ENCODE measurements at regions not wholly inside any gene's neighbourhood (a gene's known extent, or its start where the extent isn't known, plus 50 kb on each side); places are given as distances from the start of the nearest gene placed in this dataset.

DNA sequence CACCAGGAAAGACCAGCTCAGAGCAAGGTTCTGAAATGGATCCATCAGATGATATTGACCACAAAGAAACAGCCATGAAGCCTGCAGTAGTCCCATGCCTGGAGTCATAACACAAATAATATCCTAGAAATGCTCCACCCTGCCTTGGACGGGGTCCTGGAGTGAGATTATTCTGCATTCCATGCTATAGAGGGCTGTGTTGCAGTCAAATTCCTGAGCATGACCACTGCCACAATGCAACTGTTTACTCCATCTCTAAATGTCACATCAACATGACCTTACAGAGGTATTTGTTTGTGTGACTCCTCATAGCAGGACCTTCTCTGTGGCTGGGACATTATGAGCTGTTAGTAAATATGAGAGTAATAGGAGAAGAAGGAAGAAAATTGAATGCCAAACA is 257.5 kb upstream of the TCF21 start:
- no peak for DNase-seq (ENCODE audit: low read depth)

DNA sequence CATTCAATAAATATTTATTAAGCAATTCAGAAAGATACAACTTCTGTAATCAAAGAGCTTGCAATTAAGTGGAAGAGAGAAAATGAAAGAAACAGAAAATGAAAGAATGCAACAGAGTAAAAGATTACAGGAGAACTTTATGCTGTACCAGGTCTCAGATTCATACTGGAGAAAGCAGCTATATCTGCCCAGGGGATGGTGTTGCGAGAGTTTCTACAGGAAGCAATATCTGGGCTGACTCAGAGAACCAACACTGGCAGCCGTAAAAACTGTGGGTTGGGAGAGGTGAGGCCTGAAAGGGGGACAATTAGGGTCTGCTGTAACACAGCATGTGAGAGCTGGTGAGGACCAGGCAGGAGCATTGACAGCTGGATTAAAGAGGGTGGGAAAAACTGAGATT is 256.7 kb upstream of the TCF21 start:
- no peak for DNase-seq (ENCODE audit: low read depth)

DNA sequence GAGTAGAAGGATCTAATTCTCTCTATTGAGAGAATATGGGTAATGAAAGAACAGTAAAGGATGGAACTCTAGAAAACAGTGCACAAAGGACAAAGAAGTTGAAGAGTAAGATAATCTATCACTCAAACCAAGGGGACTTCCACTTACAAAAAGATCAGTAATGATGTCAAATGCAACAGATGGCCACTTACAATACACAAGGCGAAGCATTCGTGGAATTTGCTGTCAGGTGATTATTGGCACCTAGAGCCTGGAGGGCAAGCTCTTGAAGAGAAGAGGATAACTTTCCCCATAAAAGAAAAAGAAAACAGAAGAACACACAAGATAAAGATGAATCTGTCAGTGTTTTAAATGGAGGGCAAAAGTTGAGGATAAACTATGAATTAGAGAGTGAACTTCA is 256.0 kb upstream of the TCF21 start:
- no peak for DNase-seq (ENCODE audit: low read depth)

DNA sequence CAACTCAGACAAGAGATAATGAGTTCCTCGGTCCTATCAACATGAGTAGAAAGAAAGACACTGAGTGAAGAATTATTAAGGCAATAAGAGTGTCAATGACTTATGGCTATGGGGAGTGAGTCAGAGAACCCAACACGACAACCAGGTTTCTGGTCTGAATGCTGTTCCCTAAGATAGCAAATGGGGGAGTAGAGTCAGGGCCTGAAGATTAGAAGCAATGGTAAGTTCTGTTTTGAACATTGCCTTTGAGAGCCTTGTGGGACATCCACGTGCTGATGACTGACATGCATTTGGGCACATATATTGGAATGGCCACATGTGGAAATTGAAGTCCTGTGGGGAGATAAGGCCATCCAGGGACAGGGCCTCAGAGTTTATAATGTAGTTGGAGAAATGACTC is 254.4 kb upstream of the TCF21 start:
- DNase-seq (ENCODE audit: low read depth) = no peak

DNA sequence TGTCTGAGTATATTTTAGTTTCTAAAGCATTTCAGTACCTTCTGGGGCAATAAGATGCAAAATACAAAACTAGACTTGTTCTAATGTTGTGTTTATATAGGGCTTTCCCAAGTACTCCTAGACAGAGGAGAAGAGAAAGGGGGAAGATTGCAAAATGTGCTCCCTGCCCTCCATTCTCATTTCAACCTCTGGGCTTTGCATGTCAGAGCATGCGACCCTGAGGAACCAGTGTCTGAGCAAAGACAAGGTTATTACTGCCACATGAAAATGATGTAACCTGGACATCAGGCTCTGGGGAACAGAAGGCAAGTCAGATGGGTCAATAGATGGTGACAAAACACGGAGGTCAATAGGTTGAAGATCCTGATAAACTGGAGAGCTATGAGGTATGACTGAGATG is 253.5 kb upstream of the TCF21 start:
- DNase-seq (ENCODE audit: low read depth) = no peak

DNA sequence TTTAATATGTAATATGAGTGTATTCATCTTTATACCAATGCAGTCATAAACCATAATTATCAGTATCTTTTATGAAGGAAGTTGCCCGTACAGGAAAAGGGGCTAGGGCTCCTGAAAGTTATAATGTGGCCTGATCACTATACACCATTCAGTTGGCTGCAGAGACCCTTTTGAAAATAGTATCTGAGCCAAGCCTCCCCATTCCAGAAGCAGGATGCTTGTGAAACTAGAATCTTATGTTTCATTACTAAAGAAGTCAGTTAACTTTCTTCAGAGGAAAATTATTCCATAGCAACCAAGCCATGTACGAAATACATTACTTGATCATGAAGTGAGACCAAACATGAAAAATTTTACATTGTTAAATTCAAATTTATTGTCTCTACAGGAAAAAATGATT is 251.5 kb upstream of the TCF21 start:
- DNase-seq (ENCODE audit: low read depth) = no peak

DNA sequence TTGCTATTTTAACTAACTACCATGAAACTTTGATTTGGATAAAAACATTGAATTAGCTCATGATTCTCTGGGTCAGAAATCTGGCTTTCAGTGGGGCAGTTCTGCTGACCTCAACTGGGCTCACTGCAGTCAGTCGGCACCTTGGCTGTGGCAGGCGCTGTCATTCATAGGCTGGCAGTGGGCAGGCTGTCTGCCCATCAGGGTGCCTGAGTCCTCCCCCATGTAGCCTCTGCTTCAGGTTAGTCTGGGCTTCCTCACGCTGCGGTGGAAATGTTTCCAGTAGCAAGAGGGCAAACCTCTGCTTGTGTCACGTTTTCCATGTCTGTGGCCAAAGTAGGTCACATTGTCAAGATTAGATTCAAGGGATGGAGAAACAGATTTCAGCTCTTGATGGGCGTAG is 251.0 kb upstream of the TCF21 start:
- DNase-seq (ENCODE audit: low read depth) = no peak

DNA sequence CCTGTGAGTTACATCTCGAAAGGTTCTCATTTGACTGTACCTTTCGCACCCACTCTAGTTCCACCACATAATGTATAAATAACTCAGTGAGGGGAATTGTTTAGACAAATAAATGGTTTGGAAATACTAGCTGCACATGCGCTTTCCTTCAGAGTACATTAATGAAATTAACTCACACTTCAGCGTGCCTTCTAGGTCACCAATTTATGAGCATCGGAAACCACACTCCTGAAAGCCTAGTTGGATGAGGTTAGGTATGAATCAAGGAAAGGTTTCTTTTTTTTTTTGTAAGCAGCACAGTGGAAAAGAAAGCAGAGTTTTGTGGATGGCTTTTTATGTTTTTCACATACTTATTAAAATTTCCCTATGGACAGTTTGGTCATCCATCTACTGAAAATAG is 247.8 kb upstream of the TCF21 start:
- no peak for DNase-seq (ENCODE audit: low read depth)

DNA sequence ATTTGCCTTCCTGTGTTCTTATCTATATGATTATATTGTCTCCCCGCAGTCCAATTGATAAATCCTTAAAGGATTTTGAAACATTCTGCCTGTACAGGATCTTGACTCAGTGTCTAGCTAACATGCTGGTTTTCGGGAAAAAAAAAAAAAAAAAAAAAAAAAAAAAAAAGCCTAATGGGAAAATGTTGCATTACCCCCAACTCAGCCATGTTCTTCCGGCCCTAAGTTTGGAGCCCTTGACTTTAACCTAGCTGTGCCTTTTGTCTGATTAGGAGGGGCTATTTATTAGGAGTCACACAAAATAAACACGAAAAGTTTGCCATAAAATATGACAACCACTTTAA is 244.4 kb upstream of the TCF21 start:
- no peak for DNase-seq (ENCODE audit: low read depth)

DNA sequence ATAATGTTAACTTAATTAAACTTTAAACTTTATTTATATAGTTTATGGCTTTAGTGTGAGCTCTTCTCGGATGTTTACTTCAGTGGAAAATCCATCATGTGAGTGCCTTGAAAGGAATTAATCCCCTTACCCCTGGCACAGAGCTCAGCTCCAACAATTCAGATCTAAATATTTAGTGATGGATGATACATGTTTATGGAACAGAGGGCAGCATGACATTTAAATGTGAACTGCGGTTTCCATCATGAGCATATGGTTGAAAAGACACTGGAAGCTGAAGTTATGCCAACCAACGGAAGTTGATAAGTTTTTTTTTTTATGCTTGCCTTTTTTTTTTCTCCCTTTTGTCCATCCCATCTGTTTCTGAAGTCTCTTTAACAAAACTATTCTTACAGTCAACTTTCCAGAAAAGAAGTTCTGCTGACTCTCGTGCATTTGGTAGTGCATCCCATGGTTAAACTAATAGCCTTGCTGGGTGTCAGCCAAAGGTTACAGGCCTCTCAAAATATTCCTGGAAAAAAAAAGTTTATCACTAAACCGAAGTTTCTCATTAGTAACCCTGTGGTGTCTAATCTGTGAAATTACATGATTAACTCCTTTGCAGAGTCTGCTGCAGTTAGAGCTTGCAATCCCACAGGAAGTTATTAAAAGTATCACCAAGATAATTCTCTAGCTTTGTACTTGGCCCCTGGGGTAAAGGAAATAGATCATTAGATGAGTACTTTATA is 243.9 kb upstream of the TCF21 start:
- no peak for DNase-seq (ENCODE audit: low read depth)

DNA sequence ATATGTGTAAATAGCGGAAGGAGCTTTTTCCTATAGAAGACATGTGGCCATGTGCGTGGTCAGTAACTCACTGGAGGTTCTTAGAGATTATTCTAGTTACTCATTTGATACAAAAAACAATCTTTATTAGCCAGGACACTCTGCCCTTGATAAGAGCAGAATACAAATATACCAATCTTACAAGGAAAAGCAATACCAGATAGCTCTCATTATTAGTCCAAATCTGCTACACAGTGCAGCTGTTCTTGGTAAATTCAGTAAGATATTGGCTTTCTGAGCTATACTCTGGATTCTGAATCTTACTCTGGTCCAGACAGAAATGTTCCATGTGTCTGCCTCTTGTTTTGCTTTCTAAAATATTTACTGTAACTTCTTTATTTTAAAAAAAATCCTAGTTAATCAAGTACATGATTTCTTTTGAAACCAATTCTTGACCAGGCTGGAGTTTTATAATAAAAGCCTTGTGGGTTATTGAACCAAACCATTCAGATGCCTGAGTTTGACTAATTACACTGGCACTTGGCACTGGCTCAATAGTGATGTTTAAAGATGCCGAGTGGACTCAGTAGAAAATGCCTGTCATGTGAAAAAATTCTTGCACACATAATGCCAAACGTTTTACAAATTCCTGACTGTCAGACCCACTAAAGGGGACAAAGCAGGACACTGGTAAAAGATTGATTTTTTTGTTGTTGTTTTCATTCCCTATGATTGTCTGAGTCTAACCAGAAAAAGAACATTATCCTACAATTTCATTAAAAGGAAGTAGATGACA is 242.8 kb upstream of the TCF21 start:
- no peak for DNase-seq (ENCODE audit: low read depth)

DNA sequence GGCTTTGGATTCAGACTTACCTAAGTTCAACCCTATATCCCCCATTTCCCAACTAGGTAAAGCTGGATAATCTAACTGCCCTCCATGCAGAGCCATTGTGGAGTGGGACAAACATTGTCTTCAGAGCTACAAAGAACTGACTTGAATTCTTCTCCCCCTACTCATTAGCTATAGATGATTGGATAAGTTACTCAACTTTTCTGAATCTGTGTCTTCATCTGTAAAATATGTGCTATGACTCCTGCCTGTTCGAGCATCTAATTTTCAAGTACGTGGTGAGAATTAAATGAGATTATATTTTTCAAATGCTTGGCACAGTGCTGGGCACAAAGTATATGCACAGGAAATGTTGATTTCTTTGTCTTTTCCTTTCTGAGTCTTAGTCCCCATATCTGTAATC is 240.3 kb upstream of the TCF21 start:
- no peak for DNase-seq (ENCODE audit: low read depth)

DNA sequence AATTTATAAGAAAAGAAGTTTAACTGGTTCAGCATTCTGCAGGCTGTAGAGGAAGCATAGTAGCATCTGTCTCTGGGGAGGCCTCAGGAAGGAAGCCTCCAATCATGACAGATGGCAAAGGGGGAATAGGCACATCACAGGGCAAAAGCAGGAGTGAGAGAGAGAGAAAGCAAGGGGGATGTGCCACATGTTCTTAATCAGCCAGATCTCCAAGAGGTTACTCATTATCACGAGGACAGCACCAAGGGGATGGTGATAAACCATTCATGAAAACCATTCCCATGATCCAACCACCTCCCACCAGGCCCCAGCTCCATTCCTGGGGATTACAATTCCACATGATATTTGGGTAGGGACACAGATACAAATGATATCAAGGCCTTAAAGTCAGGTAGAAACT is 217.5 kb upstream of the TCF21 start:
- DNase-seq (ENCODE audit: low read depth) = no peak

DNA sequence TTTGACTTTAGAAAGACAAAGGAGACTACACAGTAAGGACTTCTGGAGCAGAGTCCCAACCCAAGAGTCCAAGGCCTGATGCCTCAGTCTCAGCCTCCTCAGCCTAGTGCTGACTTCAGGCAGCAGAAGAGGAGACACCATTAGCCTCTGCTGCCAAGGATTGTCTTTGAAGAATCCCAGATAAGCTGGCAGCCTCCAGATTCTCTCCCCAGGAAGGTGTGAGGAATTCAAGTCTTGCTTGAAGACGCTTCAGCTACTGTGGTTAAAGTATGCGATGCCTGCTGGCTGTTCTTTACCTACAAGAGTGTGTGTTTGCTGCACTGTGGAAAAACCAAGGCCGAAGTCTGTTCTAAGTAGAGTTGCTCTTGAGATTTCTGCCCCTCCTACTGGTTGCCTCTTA is 215.9 kb upstream of the TCF21 start:
- no peak for DNase-seq (ENCODE audit: low read depth)

DNA sequence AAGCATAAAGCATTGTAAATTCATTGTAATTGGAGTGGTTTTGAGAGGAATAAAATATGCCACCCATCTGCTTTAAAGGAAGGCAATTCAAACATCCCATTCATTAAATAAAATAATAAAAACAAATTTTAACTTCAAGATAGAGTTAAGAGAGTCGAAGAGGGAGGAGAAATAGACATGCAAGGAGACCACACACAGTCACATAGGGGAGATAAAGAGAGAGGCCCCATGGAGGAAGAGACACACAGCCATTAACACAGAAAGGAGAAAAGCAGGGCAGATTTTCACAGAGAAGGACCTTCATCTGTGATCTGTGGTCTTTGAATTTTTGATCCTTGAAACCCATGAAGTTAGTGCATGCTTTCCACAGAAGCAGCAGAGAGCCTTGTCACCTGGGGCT is 214.3 kb upstream of the TCF21 start:
- DNase-seq (ENCODE audit: low read depth) = no peak

DNA sequence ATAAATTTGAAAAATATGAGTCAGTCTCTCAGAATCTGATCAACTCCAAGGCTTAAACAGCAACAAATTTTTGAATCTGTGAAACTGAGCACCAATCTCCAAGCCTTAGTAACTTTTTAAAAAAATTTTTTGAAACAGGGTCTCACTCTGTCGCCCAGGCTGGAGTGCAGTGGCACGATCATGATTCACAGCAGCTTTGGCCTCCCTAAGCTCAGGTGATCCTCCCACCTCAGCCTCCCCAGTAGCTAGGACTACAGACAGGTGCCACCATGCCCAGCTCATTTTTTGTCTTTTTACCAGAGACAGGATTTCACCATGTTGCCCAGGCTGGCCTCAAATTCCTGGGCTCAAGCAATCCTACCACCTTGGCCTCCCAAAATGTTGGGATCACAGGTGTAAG is 207.9 kb upstream of the TCF21 start:
- no peak for DNase-seq (ENCODE audit: low read depth)

DNA sequence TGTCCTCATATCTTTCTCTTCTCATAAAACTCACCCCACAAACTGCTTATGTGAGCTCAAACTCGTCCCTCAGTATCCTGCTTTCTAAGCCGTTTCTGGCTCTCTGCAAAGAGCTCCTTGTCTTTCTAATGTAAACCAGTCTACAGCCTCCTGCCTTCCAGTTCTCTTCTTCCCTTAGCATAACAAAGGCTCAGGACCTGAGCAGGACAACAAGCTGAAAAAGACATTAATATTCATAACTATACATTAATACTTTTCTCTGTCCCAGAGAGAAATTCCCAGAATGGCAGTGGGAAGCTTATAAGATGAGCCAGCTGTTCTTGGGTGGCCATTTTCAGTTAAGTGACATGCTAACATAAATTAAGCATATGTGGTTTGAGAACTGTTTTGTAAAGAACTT is 207.0 kb upstream of the TCF21 start:
- DNase-seq (ENCODE audit: low read depth) = no peak

DNA sequence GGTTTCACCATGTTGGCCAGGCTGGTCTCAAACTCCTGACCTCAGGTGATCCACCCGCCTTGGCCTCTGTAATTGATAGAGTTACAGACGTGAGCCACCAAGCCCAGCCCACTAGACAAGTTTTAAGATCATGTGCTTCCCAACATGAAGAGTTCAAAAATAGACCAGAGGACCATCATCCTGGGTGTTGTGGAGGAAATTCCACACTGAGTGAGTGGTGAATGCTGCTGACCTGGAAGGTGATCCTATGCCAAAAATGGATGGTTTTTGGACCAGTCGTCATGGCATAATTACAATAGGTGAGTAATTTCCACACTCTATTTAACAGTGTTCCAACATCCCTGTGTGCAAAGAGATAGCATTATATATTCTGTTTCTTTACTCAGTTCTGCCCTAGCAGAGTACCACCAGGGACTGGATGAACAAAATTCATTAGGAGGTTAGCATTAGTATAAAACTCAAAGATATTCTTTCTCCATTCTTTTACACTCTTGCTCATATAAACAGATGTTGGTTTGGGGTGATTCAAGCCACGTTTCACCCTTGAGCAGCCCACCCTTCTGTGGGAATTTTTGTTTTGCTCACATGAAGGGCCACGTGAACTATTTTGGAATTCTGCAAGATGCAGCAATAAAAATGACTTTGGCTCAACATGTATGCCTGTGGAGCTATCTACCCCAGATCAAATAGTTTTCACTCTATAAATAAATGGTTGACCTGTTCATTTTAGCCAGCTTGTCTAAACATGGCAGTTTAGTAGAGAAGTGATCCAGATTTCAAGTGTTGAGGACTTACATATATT is 206.2 kb upstream of the TCF21 start:
- DNase-seq (ENCODE audit: low read depth) = no peak

DNA sequence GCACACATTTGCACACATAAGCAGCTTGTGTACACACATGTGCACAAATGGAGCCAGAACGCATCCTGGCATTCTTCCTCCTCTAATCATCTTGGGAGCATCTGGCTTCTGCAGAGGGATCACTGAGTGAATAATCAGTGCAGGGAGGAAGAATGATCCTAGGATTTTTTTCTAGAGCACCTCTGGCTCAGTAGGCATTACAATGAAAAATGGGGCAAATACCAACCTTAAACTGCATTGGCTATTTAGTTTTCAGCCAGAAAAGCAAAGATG is 205.7 kb upstream of the TCF21 start:
- DNase-seq (ENCODE audit: low read depth) = no peak

DNA sequence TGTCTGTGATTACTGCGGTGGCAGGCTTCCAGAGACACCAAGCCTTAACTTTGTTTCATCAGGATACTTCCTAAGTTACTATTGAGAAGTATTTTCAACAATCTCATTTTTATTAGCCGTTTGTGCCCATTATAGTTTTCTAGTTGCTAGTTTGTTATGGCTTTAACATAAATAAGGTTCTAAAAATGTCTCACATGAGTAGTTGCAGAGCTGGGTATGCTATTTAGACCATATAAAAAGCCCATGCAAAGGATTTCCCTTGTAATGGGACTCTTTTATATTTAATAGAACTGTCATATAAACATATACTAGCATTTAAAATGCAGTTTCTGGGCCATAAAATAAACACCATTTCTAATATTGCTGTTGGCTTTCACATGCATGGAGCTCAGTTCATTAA is 205.3 kb upstream of the TCF21 start:
- DNase-seq (ENCODE audit: low read depth) = no peak

DNA sequence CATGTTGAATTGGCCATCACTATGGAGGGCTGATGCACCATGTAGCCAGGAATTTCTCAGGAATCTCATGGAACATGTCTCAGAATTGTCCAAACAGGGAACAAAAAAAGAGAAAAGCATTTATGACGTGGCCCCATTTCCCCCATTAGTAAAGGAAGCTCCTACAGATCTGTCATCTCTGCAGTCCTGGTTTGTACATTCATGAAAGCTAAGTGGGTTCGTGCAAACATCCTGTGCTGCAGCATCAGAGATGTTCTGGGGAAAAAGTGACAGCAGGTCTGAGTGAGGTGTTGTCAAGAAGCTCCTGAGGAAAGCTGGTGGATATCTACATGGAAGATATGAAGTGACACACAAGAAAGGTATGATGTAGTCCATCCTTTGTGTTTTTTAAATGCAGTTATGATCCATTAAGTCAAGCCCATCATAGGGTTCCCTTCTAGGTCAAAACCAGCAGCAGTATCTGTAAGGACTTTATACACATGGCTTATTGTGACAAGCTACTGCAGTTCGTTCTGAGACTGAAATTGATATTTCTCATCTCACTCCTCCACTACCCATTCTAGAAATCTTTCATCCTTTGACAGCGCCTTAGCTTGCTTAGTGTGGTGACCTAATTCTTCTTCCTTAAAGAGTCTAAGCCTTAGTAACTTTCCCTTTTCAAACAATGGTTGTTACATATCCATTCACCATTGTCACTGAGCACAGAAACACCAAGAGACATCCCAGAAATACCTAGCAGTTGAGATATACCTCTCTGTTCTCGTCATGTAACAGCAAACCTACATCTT is 200.0 kb upstream of the TCF21 start:
- no peak for DNase-seq (ENCODE audit: low read depth)

DNA sequence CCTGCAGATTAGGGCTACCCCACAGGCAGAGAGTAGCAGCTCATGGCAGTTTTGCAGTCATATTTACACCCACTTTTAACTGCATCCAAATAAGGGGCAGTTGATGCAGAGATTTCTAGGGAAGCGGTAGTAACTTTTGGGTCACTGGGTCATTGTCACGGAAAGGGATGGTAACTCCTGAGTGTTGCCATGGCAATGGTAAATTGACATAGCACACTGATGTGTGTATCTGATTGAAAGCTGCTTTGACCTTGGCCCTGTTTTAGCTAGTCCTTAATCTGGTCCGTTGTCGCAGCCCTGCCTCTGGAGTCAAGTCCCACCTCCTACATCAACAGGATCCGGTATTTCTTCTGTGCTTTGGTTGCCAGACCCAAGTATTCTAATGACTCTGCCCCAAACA is 199.1 kb upstream of the TCF21 start:
- no peak for DNase-seq (ENCODE audit: low read depth)

DNA sequence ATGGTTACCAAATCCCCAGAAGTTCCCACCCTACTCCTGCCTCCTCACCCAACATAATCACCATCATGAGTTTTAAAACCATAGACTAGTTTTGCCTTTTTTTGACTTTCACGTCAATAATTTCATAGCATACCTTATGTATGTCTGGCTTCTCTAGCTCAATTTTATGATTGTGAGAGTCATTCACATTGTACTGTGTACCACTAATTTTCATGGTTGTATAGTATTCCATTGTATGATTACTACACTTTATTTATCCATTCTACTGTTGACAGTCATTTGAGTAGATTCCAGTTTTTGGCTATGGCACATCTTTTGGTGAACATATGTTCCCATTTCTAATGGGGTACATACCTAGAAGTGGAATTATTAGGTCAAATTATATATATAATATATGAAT is 195.3 kb upstream of the TCF21 start:
- DNase-seq (ENCODE audit: low read depth) = no peak
